CD4-positive, alpha-beta memory T cell (primary cell): ENCODE measurements at regions not wholly inside any gene's neighbourhood (a gene's known extent, or its start where the extent isn't known, plus 50 kb on each side); places are given as distances from the start of the nearest gene placed in this dataset.

Experiments used
- CTCF ChIA-PET: fragments of 350-600 bp; sonication (Branson Sonifier 250); formaldehyde crosslinking; loops from one replicate; lab custom pipeline; 2021; ENCODE audit warnings: inconsistent platforms; ENCODE audit not compliant: partially characterized antibody; lab: Charles Lee
- POLR2A ChIA-PET: fragments of 350-600 bp; sonication (Branson Sonifier 250); formaldehyde crosslinking; loops from one replicate; lab custom pipeline; 2021; ENCODE audit not compliant: partially characterized antibody; lab: Charles Lee
- DNase-seq, 5 donors: peaks; one replicate each; pipeline versions ENCODE4 v3.0.0 to v3.0.0-alpha.2; 2020 to 2022; ENCODE audit warnings: mixed read lengths in 1 of 5
- H3K27ac ChIP-seq: one replicate; pipeline ENCODE4 v1.7.0; 2013; ENCODE audit warnings: low read depth, low read length
- H3K27me3 ChIP-seq: 2 replicates; pipeline ENCODE4 v1.7.0; 2013; ENCODE audit warnings: mild to moderate bottlenecking, low read length, moderate library complexity; ENCODE audit not compliant: insufficient read depth
- H3K36me3 ChIP-seq: 2 replicates; pipeline ENCODE4 v1.7.0; 2013; ENCODE audit warnings: mild to moderate bottlenecking, low read length, moderate library complexity; ENCODE audit not compliant: insufficient read depth
- H3K4me1 ChIP-seq: 2 replicates; pipeline ENCODE4 v1.7.0; 2013; ENCODE audit warnings: mild to moderate bottlenecking, low read length, moderate library complexity; ENCODE audit not compliant: insufficient read depth
- H3K4me3 ChIP-seq, 2 donors: one replicate each; pipeline ENCODE4 v1.7.0; 2013; ENCODE audit warnings: low read length in 2 of 2, mild to moderate bottlenecking in 1 of 2
- H3K9me3 ChIP-seq, 2 donors: one replicate each; pipeline ENCODE4 v1.7.0; 2013; ENCODE audit warnings: low read length in 2 of 2, control low read depth in 1 of 2; ENCODE audit not compliant: control insufficient read depth in 1 of 2
- H3K27ac Mint-ChIP-seq, 7 donors: one replicate each; pipeline ENCODE4 v1.8.0; 2020 to 2021; ENCODE audit warnings: mixed read lengths in 7 of 7, mild to moderate bottlenecking in 6 of 7, inconsistent platforms in 3 of 7, moderate library complexity in 3 of 7
- H3K27me3 Mint-ChIP-seq, 2 donors: one replicate each; pipeline ENCODE4 v1.8.0; 2020 to 2021; ENCODE audit warnings: mixed read lengths in 2 of 2
- H3K36me3 Mint-ChIP-seq, 2 donors: one replicate each; pipeline ENCODE4 v1.8.0; 2020 to 2021; ENCODE audit warnings: mixed read lengths in 2 of 2, inconsistent platforms in 1 of 2, mild to moderate bottlenecking in 1 of 2
- H3K4me1 Mint-ChIP-seq, 4 donors: one replicate each; pipeline ENCODE4 v1.8.0; 2020 to 2021; ENCODE audit warnings: mixed read lengths in 4 of 4, mild to moderate bottlenecking in 1 of 4
- H3K4me3 Mint-ChIP-seq, 8 donors: one replicate each; pipeline ENCODE4 v1.8.0; 2020 to 2021; ENCODE audit warnings: mixed read lengths in 8 of 8, mild to moderate bottlenecking in 7 of 8, moderate library complexity in 6 of 8, inconsistent platforms in 3 of 8
- H3K9me3 Mint-ChIP-seq, 8 donors: one replicate each; pipeline ENCODE4 v1.8.0; 2020 to 2021; ENCODE audit warnings: mixed read lengths in 8 of 8, mild to moderate bottlenecking in 5 of 8, inconsistent platforms in 3 of 8, moderate library complexity in 1 of 8
- intact Hi-C: fragments of 100-400 bp; cut with micrococcal nuclease; formaldehyde crosslinking; loops from one replicate; pipeline ENCODE4 v1.15.1; 2023

- peaks cover 2% of the 10 kb centered on the region in 2 donors for H3K27me3 Mint-ChIP-seq
- ChIA-PET POLR2A (no interaction called here), CTCF (interaction anchor here (1.4 kb wide), 1 partner anchor 41 kb away, joined by 6 read pairs; no protein-coding TSS in a partner anchor)
- Histone ChIP-seq H3K27me3 (no peaks in the 10 kb centered on the region), H3K27ac (no peak overlapping the region), H3K9me3 (no peaks in the 10 kb centered on the region), H3K4me3 (no peak overlapping the region), H3K36me3 (no peaks in the 10 kb centered on the region), H3K4me1 (no peaks in the 10 kb centered on the region)
- DNase-seq = no peak
- H3K36me3 Mint-ChIP-seq = no peaks in the 10 kb centered on the region
- peak overlapping the region in 1 of 7 donors; percentile 45 for H3K27ac Mint-ChIP-seq
- intact Hi-C loops = no loop called here
- H3K4me1 Mint-ChIP-seq = peaks cover 0 to 8% (median 2%) of the 10 kb centered on the region in 4 donors
- no peak overlapping the region for H3K4me3 Mint-ChIP-seq
- no peaks in the 10 kb centered on the region for H3K9me3 Mint-ChIP-seq
Observed at GRCh38 chr6:137749696-137750211, 117.3 kb upstream of the TNFAIP3 start.

GRCh38 chr6:137750297-137750696 is 116.8 kb upstream of the TNFAIP3 start:
- H3K27ac ChIP-seq = no peak overlapping the region
- H3K9me3 ChIP-seq = no peaks in the 10 kb centered on the region
- Mint-ChIP-seq H3K4me3 (no peak overlapping the region), H3K36me3 (no peaks in the 10 kb centered on the region), H3K27me3 (peaks cover 2% of the 10 kb centered on the region in 2 donors), H3K27ac (no peak overlapping the region), H3K4me1 (peaks cover 0 to 8% (median 2%) of the 10 kb centered on the region in 4 donors), H3K9me3 (no peaks in the 10 kb centered on the region)
- H3K27me3 ChIP-seq = no peaks in the 10 kb centered on the region
- CTCF ChIA-PET = no interaction called here
- POLR2A ChIA-PET = no interaction called here
- no peak overlapping the region for H3K4me3 ChIP-seq
- intact Hi-C loops = no loop called here
- DNase-seq = no peak
- no peaks in the 10 kb centered on the region for H3K36me3 ChIP-seq
- H3K4me1 ChIP-seq = no peaks in the 10 kb centered on the region

- Histone ChIP-seq H3K4me1 (no peaks in the 10 kb centered on the region), H3K9me3 (no peaks in the 10 kb centered on the region), H3K4me3 (no peak overlapping the region), H3K36me3 (no peaks in the 10 kb centered on the region), H3K27ac (no peak overlapping the region), H3K27me3 (no peaks in the 10 kb centered on the region)
- CTCF ChIA-PET = no interaction called here
- POLR2A ChIA-PET = no interaction called here
- no peak overlapping the region for H3K4me3 Mint-ChIP-seq
- peaks cover 2% of the 10 kb centered on the region in 2 donors for H3K27me3 Mint-ChIP-seq
- H3K9me3 Mint-ChIP-seq = no peaks in the 10 kb centered on the region
- H3K4me1 Mint-ChIP-seq = peaks cover 0 to 3% (median under 1%) of the 10 kb centered on the region in 4 donors
- no peaks in the 10 kb centered on the region for H3K36me3 Mint-ChIP-seq
- no peak for DNase-seq
- H3K27ac Mint-ChIP-seq = peak overlapping the region in 2 of 7 donors; percentile 26 to 36
- intact Hi-C loops = no loop called here
Observed at GRCh38 chr6:137751768-137752560, 115.1 kb upstream of the TNFAIP3 start.

- H3K36me3 ChIP-seq = no peaks in the 10 kb centered on the region
- Mint-ChIP-seq H3K27me3 (peaks cover 2% of the 10 kb centered on the region in 2 donors), H3K27ac (peak overlapping the region in 2 of 7 donors; percentile 53 to 71), H3K9me3 (no peaks in the 10 kb centered on the region), H3K36me3 (no peaks in the 10 kb centered on the region), H3K4me3 (no peak overlapping the region), H3K4me1 (peaks cover 0 to 2% (median under 1%) of the 10 kb centered on the region in 4 donors)
- H3K27me3 ChIP-seq = no peaks in the 10 kb centered on the region
- ChIA-PET POLR2A (no interaction called here), CTCF (no interaction called here)
- intact Hi-C loops = no loop called here
- H3K27ac ChIP-seq = no peak overlapping the region
- no peaks in the 10 kb centered on the region for H3K9me3 ChIP-seq
- no peaks in the 10 kb centered on the region for H3K4me1 ChIP-seq
- no peak overlapping the region for H3K4me3 ChIP-seq
- DNase-seq = no peak
Observed at GRCh38 chr6:137754366-137754765, 112.7 kb upstream of the TNFAIP3 start.

GRCh38 chr6:137754866-137755265 is 112.2 kb upstream of the TNFAIP3 start:
- ChIA-PET POLR2A (no interaction called here), CTCF (no interaction called here)
- H3K27me3 Mint-ChIP-seq = peaks cover 2% of the 10 kb centered on the region in 2 donors
- H3K36me3 ChIP-seq = no peaks in the 10 kb centered on the region
- no peaks in the 10 kb centered on the region for H3K4me1 ChIP-seq
- H3K9me3 ChIP-seq = no peaks in the 10 kb centered on the region
- no peak overlapping the region for H3K4me3 ChIP-seq
- H3K4me3 Mint-ChIP-seq = no peak overlapping the region
- no peaks in the 10 kb centered on the region for H3K27me3 ChIP-seq
- no peak overlapping the region for H3K27ac ChIP-seq
- DNase-seq = no peak
- intact Hi-C loops = no loop called here
- H3K27ac Mint-ChIP-seq = peak overlapping the region in 2 of 7 donors; percentile 62 to 86
- H3K36me3 Mint-ChIP-seq = no peaks in the 10 kb centered on the region
- no peaks in the 10 kb centered on the region for H3K9me3 Mint-ChIP-seq
- H3K4me1 Mint-ChIP-seq = peaks cover 0 to 2% (median under 1%) of the 10 kb centered on the region in 4 donors

GRCh38 chr6:137755284-137755683 is 111.8 kb upstream of the TNFAIP3 start:
- CTCF ChIA-PET = no interaction called here

GRCh38 chr6:137756788-137757187 is 110.3 kb upstream of the TNFAIP3 start:
- H3K4me3 ChIP-seq = no peak overlapping the region
- Mint-ChIP-seq H3K4me1 (peaks cover 2 to 5% (median 3%) of the 10 kb centered on the region in 4 donors), H3K27me3 (peaks cover 2% of the 10 kb centered on the region in 2 donors), H3K27ac (no peak overlapping the region), H3K36me3 (no peaks in the 10 kb centered on the region), H3K9me3 (no peaks in the 10 kb centered on the region), H3K4me3 (no peak overlapping the region)
- DNase-seq = no peak
- H3K36me3 ChIP-seq = no peaks in the 10 kb centered on the region
- no peaks in the 10 kb centered on the region for H3K4me1 ChIP-seq
- H3K27ac ChIP-seq = no peak overlapping the region
- CTCF ChIA-PET = interaction anchor here (1.2 to 1.3 kb wide), 2 partner anchors 41 to 43 kb away, joined by 3 to 5 read pairs; no protein-coding TSS in a partner anchor
- intact Hi-C loops = no loop called here
- no peaks in the 10 kb centered on the region for H3K27me3 ChIP-seq
- no peaks in the 10 kb centered on the region for H3K9me3 ChIP-seq
- POLR2A ChIA-PET = no interaction called here

More at GRCh38 chr6:137755284-137755683, 111.8 kb upstream of the TNFAIP3 start:
- no peaks in the 10 kb centered on the region for H3K9me3 ChIP-seq
- no peaks in the 10 kb centered on the region for H3K4me1 ChIP-seq
- H3K4me1 Mint-ChIP-seq = peaks cover 0 to 2% (median under 1%) of the 10 kb centered on the region in 4 donors
- no peaks in the 10 kb centered on the region for H3K36me3 Mint-ChIP-seq
- intact Hi-C loops = no loop called here
- H3K4me3 Mint-ChIP-seq = no peak overlapping the region
- H3K36me3 ChIP-seq = no peaks in the 10 kb centered on the region
- peak overlapping the region in 3 of 7 donors; percentile 2 to 86 (median 62) for H3K27ac Mint-ChIP-seq
- H3K4me3 ChIP-seq = no peak overlapping the region
- POLR2A ChIA-PET = no interaction called here
- H3K9me3 Mint-ChIP-seq = no peaks in the 10 kb centered on the region
- H3K27ac ChIP-seq = no peak overlapping the region
- peaks cover 2% of the 10 kb centered on the region in 2 donors for H3K27me3 Mint-ChIP-seq
- no peaks in the 10 kb centered on the region for H3K27me3 ChIP-seq
- no peak for DNase-seq
